GM12891 (cell line): ENCODE measurements at regions not wholly inside any gene's neighbourhood (a gene's known extent, or its start where the extent isn't known, plus 50 kb on each side); places are given as distances from the start of the nearest gene placed in this dataset.

Source experiments
- POLR2A ChIP-seq: IDR thresholded peaks from 2 replicates; pipeline ENCODE4 v1.6.1; 2011; ENCODE audit warnings: low read depth, low read length, control low read depth
- POLR2AphosphoS5 ChIP-seq: IDR thresholded peaks from 2 replicates; pipeline ENCODE4 v1.6.1; 2011; ENCODE audit warnings: low read depth, low read length, control low read depth
- POU2F2 ChIP-seq: IDR thresholded peaks from 2 replicates; pipeline ENCODE4 v1.6.1; 2011; ENCODE audit warnings: low read depth, mild to moderate bottlenecking, control low read depth, low read length, moderate library complexity
- TAF1 ChIP-seq: IDR thresholded peaks from 2 replicates; pipeline ENCODE4 v1.6.1; 2011; ENCODE audit warnings: low read depth, low read length, control low read depth

DNA sequence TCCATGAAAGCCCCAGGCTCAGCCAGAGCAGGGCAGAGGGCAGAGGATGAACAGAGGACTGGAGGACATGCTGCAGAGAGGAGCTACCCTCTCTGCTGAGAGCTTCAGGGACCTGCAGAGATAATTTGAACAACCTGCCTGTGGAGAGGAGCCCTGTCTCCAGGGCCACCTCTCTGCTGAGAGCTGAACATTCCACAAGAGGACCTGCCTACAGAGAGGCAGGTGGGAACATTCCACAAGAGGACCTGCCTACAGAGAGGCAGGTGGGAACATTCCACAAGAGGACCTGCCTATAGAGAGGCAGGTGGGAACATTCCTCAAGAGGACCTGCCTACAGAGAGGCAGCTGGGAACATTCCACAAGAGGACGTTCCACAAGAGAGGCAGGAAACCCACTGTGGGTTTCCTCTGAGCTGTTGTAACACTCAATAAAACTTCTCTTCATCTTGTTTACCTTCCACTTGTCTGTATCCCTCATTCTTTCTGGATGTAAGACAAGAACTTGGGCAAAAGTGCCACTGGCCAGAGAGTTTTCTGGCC, 551.9 kb upstream of the CA10 start:
- TF ChIP-seq POLR2A, result no peak
- no peak for TF ChIP-seq POU2F2
- TF ChIP-seq POLR2AphosphoS5, result no peak
- TF ChIP-seq TAF1, result no peak
